GM12891 (cell line): ENCODE measurements at regions not wholly inside any gene's neighbourhood (a gene's known extent, or its start where the extent isn't known, plus 50 kb on each side); places are given as distances from the start of the nearest gene placed in this dataset.

Source experiments
- POLR2A ChIP-seq: IDR thresholded peaks from 2 replicates; pipeline ENCODE4 v1.6.1; 2011; ENCODE audit warnings: low read depth, low read length, control low read depth
- POLR2AphosphoS5 ChIP-seq: IDR thresholded peaks from 2 replicates; pipeline ENCODE4 v1.6.1; 2011; ENCODE audit warnings: low read depth, low read length, control low read depth

- TF ChIP-seq POLR2A (no peak), POLR2AphosphoS5 (no peak)
These were observed 96.3 kb downstream of the SETD4 start for GRCh38 chr21:35963920-35964451.
